SK-N-SH (cell line): ENCODE measurements at regions not wholly inside any gene's neighbourhood (a gene's known extent, or its start where the extent isn't known, plus 50 kb on each side); places are given as distances from the start of the nearest gene placed in this dataset.

Experiments
- EP300 ChIP-seq, 2 experiments: IDR thresholded peaks; 2 replicates each; pipeline versions ENCODE4 v1.4.0 to v1.6.1; 2012; ENCODE audit warnings: borderline replicate concordance in 1 of 2, low read depth in 1 of 2, low read length in 1 of 2
- MXI1 ChIP-seq: IDR thresholded peaks from 2 replicates; pipeline ENCODE4 v1.6.1; 2012; ENCODE audit warnings: mild to moderate bottlenecking, low read depth, low read length, improper control_type of control experiment
- REST ChIP-seq: IDR thresholded peaks from 2 replicates; pipeline ENCODE4 v1.6.1; 2012; ENCODE audit warnings: mild to moderate bottlenecking, low read depth, low read length, moderate library complexity
- SMC3 ChIP-seq: IDR thresholded peaks from 2 replicates; pipeline ENCODE4 v1.6.1; 2012; ENCODE audit warnings: low read depth, low read length, improper control_type of control experiment
- TF ChIP-seq, protein P1 (sequence below): fragments of 200-600 bp; sonication (generic); IDR thresholded peaks from 2 replicates; pipeline ENCODE4 v1.6.1; 2017; ENCODE audit warnings: antibody characterized with exemption, mild to moderate bottlenecking, moderate library complexity
- TF ChIP-seq, protein P2 (sequence below): IDR thresholded peaks from 2 replicates; pipeline ENCODE4; 2012

- TF ChIP-seq EP300 (IDR thresholded peaks at IDR 0.05; ENCODE audit: borderline replicate concordance in 1 of 2, low read depth in 1 of 2, low read length in 1 of 2): no peak
- no peak for TF ChIP-seq REST
- TF ChIP-seq, protein P1, sequence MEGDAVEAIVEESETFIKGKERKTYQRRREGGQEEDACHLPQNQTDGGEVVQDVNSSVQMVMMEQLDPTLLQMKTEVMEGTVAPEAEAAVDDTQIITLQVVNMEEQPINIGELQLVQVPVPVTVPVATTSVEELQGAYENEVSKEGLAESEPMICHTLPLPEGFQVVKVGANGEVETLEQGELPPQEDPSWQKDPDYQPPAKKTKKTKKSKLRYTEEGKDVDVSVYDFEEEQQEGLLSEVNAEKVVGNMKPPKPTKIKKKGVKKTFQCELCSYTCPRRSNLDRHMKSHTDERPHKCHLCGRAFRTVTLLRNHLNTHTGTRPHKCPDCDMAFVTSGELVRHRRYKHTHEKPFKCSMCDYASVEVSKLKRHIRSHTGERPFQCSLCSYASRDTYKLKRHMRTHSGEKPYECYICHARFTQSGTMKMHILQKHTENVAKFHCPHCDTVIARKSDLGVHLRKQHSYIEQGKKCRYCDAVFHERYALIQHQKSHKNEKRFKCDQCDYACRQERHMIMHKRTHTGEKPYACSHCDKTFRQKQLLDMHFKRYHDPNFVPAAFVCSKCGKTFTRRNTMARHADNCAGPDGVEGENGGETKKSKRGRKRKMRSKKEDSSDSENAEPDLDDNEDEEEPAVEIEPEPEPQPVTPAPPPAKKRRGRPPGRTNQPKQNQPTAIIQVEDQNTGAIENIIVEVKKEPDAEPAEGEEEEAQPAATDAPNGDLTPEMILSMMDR: no peak
- no peak for TF ChIP-seq SMC3
- TF ChIP-seq MXI1: no peak
- TF ChIP-seq, protein P2, sequence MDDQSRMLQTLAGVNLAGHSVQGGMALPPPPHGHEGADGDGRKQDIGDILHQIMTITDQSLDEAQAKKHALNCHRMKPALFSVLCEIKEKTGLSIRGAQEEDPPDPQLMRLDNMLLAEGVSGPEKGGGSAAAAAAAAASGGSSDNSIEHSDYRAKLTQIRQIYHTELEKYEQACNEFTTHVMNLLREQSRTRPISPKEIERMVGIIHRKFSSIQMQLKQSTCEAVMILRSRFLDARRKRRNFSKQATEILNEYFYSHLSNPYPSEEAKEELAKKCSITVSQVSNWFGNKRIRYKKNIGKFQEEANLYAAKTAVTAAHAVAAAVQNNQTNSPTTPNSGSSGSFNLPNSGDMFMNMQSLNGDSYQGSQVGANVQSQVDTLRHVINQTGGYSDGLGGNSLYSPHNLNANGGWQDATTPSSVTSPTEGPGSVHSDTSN: no peak
Measured at GRCh38 chr1:36656838-36657237, 174.1 kb upstream of the CSF3R start.
